ENCODE measurements at regions not wholly inside any gene's neighbourhood (a gene's known extent, or its start where the extent isn't known, plus 50 kb on each side); places are given as distances from the start of the nearest gene placed in this dataset.

GRCh38 chr13:85590231-85590931 lies 208.8 kb downstream of the SLITRK6 start:
- no peak for TF ChIP-seq CTCF (IDR thresholded peaks at IDR 0.05)
- no peak for TF ChIP-seq EZH2 (IDR thresholded peaks at IDR 0.05)
